ENCODE measurements at regions not wholly inside any gene's neighbourhood (a gene's known extent, or its start where the extent isn't known, plus 50 kb on each side); places are given as distances from the start of the nearest gene placed in this dataset.

GRCh38 chr3:101936419-101937356 is 87.4 kb downstream of the NFKBIZ start:
- H3K4me1 ChIP-seq (ENCODE audit: control insufficient read depth, insufficient read depth, low read length, poor library complexity, severe bottlenecking), result peaks cover 3% of the 10 kb centered on the region
- no peaks in the 10 kb centered on the region for H3K9me3 ChIP-seq (ENCODE audit: control insufficient read depth, low read length)
- no peaks in the 10 kb centered on the region for H3K27me3 ChIP-seq (replicated peaks; ENCODE audit: control insufficient read depth, insufficient read depth, low read length, poor library complexity, severe bottlenecking)
- peak overlapping the region; percentile 4 for H3K4me3 ChIP-seq (ENCODE audit: insufficient read depth, low read depth, low read length, poor library complexity, severe bottlenecking)
- H3K36me3 ChIP-seq (ENCODE audit: control insufficient read depth, insufficient read depth, low read length), result no peaks in the 10 kb centered on the region
- peak in 2 of 3 donors; percentile 2 to 20 for DNase-seq
- no peak overlapping the region for H3K27ac ChIP-seq (ENCODE audit: insufficient read depth, low read length, poor library complexity, severe bottlenecking)

- H3K36me3 ChIP-seq (ENCODE audit: control insufficient read depth, insufficient read depth, low read length), result no peaks in the 10 kb centered on the region
- no peak overlapping the region for H3K27ac ChIP-seq (ENCODE audit: insufficient read depth, low read length, poor library complexity, severe bottlenecking)
- peaks cover 9% of the 10 kb centered on the region for H3K4me1 ChIP-seq (ENCODE audit: control insufficient read depth, insufficient read depth, low read length, poor library complexity, severe bottlenecking)
- no peaks in the 10 kb centered on the region for H3K27me3 ChIP-seq (replicated peaks; ENCODE audit: control insufficient read depth, insufficient read depth, low read length, poor library complexity, severe bottlenecking)
- no peak overlapping the region for H3K4me3 ChIP-seq (ENCODE audit: insufficient read depth, low read depth, low read length, poor library complexity, severe bottlenecking)
- DNase-seq, result no peak
- no peaks in the 10 kb centered on the region for H3K9me3 ChIP-seq (ENCODE audit: control insufficient read depth, low read length)
Observed at GRCh38 chr3:101938262-101938847, 89.0 kb downstream of the NFKBIZ start.

- no peak for DNase-seq
- no peaks in the 10 kb centered on the region for H3K9me3 ChIP-seq (ENCODE audit: control insufficient read depth, low read length)
- no peaks in the 10 kb centered on the region for H3K27me3 ChIP-seq (replicated peaks; ENCODE audit: control insufficient read depth, insufficient read depth, low read length, poor library complexity, severe bottlenecking)
- H3K27ac ChIP-seq (ENCODE audit: insufficient read depth, low read length, poor library complexity, severe bottlenecking), result no peak overlapping the region
- H3K4me1 ChIP-seq (ENCODE audit: control insufficient read depth, insufficient read depth, low read length, poor library complexity, severe bottlenecking), result peaks cover 9% of the 10 kb centered on the region
- no peak overlapping the region for H3K4me3 ChIP-seq (ENCODE audit: insufficient read depth, low read depth, low read length, poor library complexity, severe bottlenecking)
- no peaks in the 10 kb centered on the region for H3K36me3 ChIP-seq (ENCODE audit: control insufficient read depth, insufficient read depth, low read length)
Observed at GRCh38 chr3:101939361-101940049, 90.2 kb downstream of the NFKBIZ start.

- H3K27ac ChIP-seq (ENCODE audit: insufficient read depth, low read length, poor library complexity, severe bottlenecking), result no peak overlapping the region
- no peak overlapping the region for H3K4me3 ChIP-seq (ENCODE audit: insufficient read depth, low read depth, low read length, poor library complexity, severe bottlenecking)
- H3K4me1 ChIP-seq (ENCODE audit: control insufficient read depth, insufficient read depth, low read length, poor library complexity, severe bottlenecking), result peaks cover 9% of the 10 kb centered on the region
- no peaks in the 10 kb centered on the region for H3K27me3 ChIP-seq (replicated peaks; ENCODE audit: control insufficient read depth, insufficient read depth, low read length, poor library complexity, severe bottlenecking)
- H3K9me3 ChIP-seq (ENCODE audit: control insufficient read depth, low read length), result no peaks in the 10 kb centered on the region
- no peak for DNase-seq
- no peaks in the 10 kb centered on the region for H3K36me3 ChIP-seq (ENCODE audit: control insufficient read depth, insufficient read depth, low read length)
Observed at GRCh38 chr3:101940521-101941317, 91.4 kb downstream of the NFKBIZ start.

- H3K4me1 ChIP-seq (ENCODE audit: control insufficient read depth, insufficient read depth, low read length, poor library complexity, severe bottlenecking), result peaks cover 9% of the 10 kb centered on the region
- no peak overlapping the region for H3K4me3 ChIP-seq (ENCODE audit: insufficient read depth, low read depth, low read length, poor library complexity, severe bottlenecking)
- H3K9me3 ChIP-seq (ENCODE audit: control insufficient read depth, low read length), result no peaks in the 10 kb centered on the region
- H3K27me3 ChIP-seq (replicated peaks; ENCODE audit: control insufficient read depth, insufficient read depth, low read length, poor library complexity, severe bottlenecking), result no peaks in the 10 kb centered on the region
- no peak for DNase-seq
- H3K36me3 ChIP-seq (ENCODE audit: control insufficient read depth, insufficient read depth, low read length), result no peaks in the 10 kb centered on the region
- no peak overlapping the region for H3K27ac ChIP-seq (ENCODE audit: insufficient read depth, low read length, poor library complexity, severe bottlenecking)
Observed at GRCh38 chr3:101941318-101942040, 92.2 kb downstream of the NFKBIZ start.

- Histone ChIP-seq H3K9me3 (ENCODE audit: control insufficient read depth, low read length) (no peaks in the 10 kb centered on the region), H3K27ac (ENCODE audit: insufficient read depth, low read length, poor library complexity, severe bottlenecking) (no peak overlapping the region), H3K27me3 (replicated peaks; ENCODE audit: control insufficient read depth, insufficient read depth, low read length, poor library complexity, severe bottlenecking) (no peaks in the 10 kb centered on the region), H3K4me3 (ENCODE audit: insufficient read depth, low read depth, low read length, poor library complexity, severe bottlenecking) (no peak overlapping the region), H3K4me1 (ENCODE audit: control insufficient read depth, insufficient read depth, low read length, poor library complexity, severe bottlenecking) (peaks cover 9% of the 10 kb centered on the region), H3K36me3 (ENCODE audit: control insufficient read depth, insufficient read depth, low read length) (no peaks in the 10 kb centered on the region)
- DNase-seq, result no peak
Observed at GRCh38 chr3:101942356-101942755, 93.0 kb downstream of the NFKBIZ start.

- no peaks in the 10 kb centered on the region for H3K36me3 ChIP-seq (ENCODE audit: control insufficient read depth, insufficient read depth, low read length)
- no peaks in the 10 kb centered on the region for H3K9me3 ChIP-seq (ENCODE audit: control insufficient read depth, low read length)
- H3K27ac ChIP-seq (ENCODE audit: insufficient read depth, low read length, poor library complexity, severe bottlenecking), result no peak overlapping the region
- H3K27me3 ChIP-seq (replicated peaks; ENCODE audit: control insufficient read depth, insufficient read depth, low read length, poor library complexity, severe bottlenecking), result no peaks in the 10 kb centered on the region
- DNase-seq, result no peak
- H3K4me3 ChIP-seq (ENCODE audit: insufficient read depth, low read depth, low read length, poor library complexity, severe bottlenecking), result no peak overlapping the region
- peaks cover 9% of the 10 kb centered on the region for H3K4me1 ChIP-seq (ENCODE audit: control insufficient read depth, insufficient read depth, low read length, poor library complexity, severe bottlenecking)
Observed at GRCh38 chr3:101943029-101943428, 93.7 kb downstream of the NFKBIZ start.

- H3K4me1 ChIP-seq (ENCODE audit: control insufficient read depth, insufficient read depth, low read length, poor library complexity, severe bottlenecking), result peaks cover 9% of the 10 kb centered on the region
- DNase-seq, result no peak
- no peak overlapping the region for H3K4me3 ChIP-seq (ENCODE audit: insufficient read depth, low read depth, low read length, poor library complexity, severe bottlenecking)
- H3K9me3 ChIP-seq (ENCODE audit: control insufficient read depth, low read length), result no peaks in the 10 kb centered on the region
- no peaks in the 10 kb centered on the region for H3K36me3 ChIP-seq (ENCODE audit: control insufficient read depth, insufficient read depth, low read length)
- no peaks in the 10 kb centered on the region for H3K27me3 ChIP-seq (replicated peaks; ENCODE audit: control insufficient read depth, insufficient read depth, low read length, poor library complexity, severe bottlenecking)
- no peak overlapping the region for H3K27ac ChIP-seq (ENCODE audit: insufficient read depth, low read length, poor library complexity, severe bottlenecking)
Observed at GRCh38 chr3:101944308-101944707, 95.0 kb downstream of the NFKBIZ start.

- Histone ChIP-seq H3K9me3 (ENCODE audit: control insufficient read depth, low read length) (no peaks in the 10 kb centered on the region), H3K27me3 (replicated peaks; ENCODE audit: control insufficient read depth, insufficient read depth, low read length, poor library complexity, severe bottlenecking) (no peaks in the 10 kb centered on the region), H3K36me3 (ENCODE audit: control insufficient read depth, insufficient read depth, low read length) (no peaks in the 10 kb centered on the region), H3K4me1 (ENCODE audit: control insufficient read depth, insufficient read depth, low read length, poor library complexity, severe bottlenecking) (peaks cover 7% of the 10 kb centered on the region), H3K27ac (ENCODE audit: insufficient read depth, low read length, poor library complexity, severe bottlenecking) (no peak overlapping the region), H3K4me3 (ENCODE audit: insufficient read depth, low read depth, low read length, poor library complexity, severe bottlenecking) (no peak overlapping the region)
- DNase-seq, result no peak
Observed at GRCh38 chr3:101945980-101946379, 96.7 kb downstream of the NFKBIZ start.

All from effector memory CD4-positive, alpha-beta T cell (primary cell).